ENCODE measurements at regions not wholly inside any gene's neighbourhood (a gene's known extent, or its start where the extent isn't known, plus 50 kb on each side); places are given as distances from the start of the nearest gene placed in this dataset.

DNA sequence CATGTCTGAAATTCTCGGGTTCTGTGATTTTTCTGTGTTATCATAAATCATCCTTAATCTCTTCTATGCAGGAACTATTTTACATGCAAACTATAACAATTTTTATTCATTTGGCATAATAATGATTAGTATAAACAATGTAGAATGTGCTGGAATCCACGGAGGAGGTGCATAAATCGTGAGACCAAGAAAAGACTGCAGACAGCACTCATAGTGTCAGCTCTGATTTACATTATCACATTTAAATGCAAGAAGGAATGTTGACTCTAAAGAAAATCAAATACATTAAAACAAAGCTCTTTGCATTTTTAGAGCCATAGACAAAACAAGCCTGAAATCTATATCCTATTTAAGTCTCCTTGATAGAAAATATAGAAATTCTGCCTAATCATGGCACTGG, 501.7 kb upstream of the STXBP6 start:
- H3K4me3 ChIP-seq: no peak overlapping the region
- no peaks in the 10 kb centered on the region for H3K4me1 ChIP-seq
- ATAC-seq (no peak), DNase-seq (ENCODE audit: low read depth in 1 of 2, low spot score in 1 of 2) (no peak), FAIRE-seq (no peak)
- no peaks in the 10 kb centered on the region for H3K9me3 ChIP-seq
- ChIA-PET POLR2A (no interaction called here), CTCF (no interaction called here)
- no peak overlapping the region for H3K4me2 ChIP-seq
- no peak for TF ChIP-seq JUNB (IDR thresholded peaks at IDR 0.05)
- no peak for TF ChIP-seq EP300 (IDR thresholded peaks at IDR 0.05)
- no peak for TF ChIP-seq RAD21 (conservative IDR thresholded peaks at IDR 0.05 in 1 of 2, IDR thresholded peaks at IDR 0.05 in 1 of 2)
- no peak for TF ChIP-seq MAX (IDR thresholded peaks at IDR 0.05)
- TF ChIP-seq, protein P1, sequence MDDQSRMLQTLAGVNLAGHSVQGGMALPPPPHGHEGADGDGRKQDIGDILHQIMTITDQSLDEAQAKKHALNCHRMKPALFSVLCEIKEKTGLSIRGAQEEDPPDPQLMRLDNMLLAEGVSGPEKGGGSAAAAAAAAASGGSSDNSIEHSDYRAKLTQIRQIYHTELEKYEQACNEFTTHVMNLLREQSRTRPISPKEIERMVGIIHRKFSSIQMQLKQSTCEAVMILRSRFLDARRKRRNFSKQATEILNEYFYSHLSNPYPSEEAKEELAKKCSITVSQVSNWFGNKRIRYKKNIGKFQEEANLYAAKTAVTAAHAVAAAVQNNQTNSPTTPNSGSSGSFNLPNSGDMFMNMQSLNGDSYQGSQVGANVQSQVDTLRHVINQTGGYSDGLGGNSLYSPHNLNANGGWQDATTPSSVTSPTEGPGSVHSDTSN (IDR thresholded peaks at IDR 0.05): no peak
- no peak for TF ChIP-seq MYC (IDR thresholded peaks at IDR 0.05; ENCODE audit: borderline replicate concordance, low read length)
- TF ChIP-seq FOSL2 (IDR thresholded peaks at IDR 0.05): no peak
- TF ChIP-seq FOSL2 (CRISPR knock-in tag; IDR thresholded peaks at IDR 0.05): no peak
- no peak for TF ChIP-seq ELK1 (IDR thresholded peaks at IDR 0.05; ENCODE audit: low read depth, low read length)
- no peak for TF ChIP-seq POLR2A (IDR thresholded peaks at IDR 0.05; ENCODE audit: low read length)
- no peak for TF ChIP-seq HOXB13 (CRISPR knock-in tag; IDR thresholded peaks at IDR 0.05; ENCODE audit: low read depth)
- H3K27ac ChIP-seq: no peak overlapping the region
- 1% methylated on average over 3 of the region's 3 CpGs for WGBS (ENCODE audit: missing lambda C conversion rate)

- Histone ChIP-seq H3K9me3 (no peaks in the 10 kb centered on the region), H3K27ac (no peak overlapping the region), H3K4me2 (no peak overlapping the region), H3K4me1 (no peaks in the 10 kb centered on the region), H3K4me3 (no peak overlapping the region)
- FAIRE-seq (no peak), ATAC-seq (no peak), DNase-seq (ENCODE audit: low read depth in 1 of 2, low spot score in 1 of 2) (no peak)
- 0% methylated on average over 2 of the region's 2 CpGs for WGBS (ENCODE audit: missing lambda C conversion rate)
- POLR2A ChIA-PET: no interaction called here
- TF ChIP-seq FOSB (CRISPR knock-in tag; IDR thresholded peaks at IDR 0.05): no peak
- no peak for TF ChIP-seq HOXB13 (CRISPR knock-in tag; IDR thresholded peaks at IDR 0.05; ENCODE audit: low read depth)
- no peak for TF ChIP-seq NPAS2 (CRISPR knock-in tag; IDR thresholded peaks at IDR 0.05; ENCODE audit: borderline replicate concordance)
- no peak for TF ChIP-seq BHLHE40 (IDR thresholded peaks at IDR 0.05; ENCODE audit: low read depth, low read length)
- no peak for TF ChIP-seq EP300 (IDR thresholded peaks at IDR 0.05)
- TF ChIP-seq RCOR1 (IDR thresholded peaks at IDR 0.05; ENCODE audit: low read depth, low read length): no peak
- TF ChIP-seq JUNB (IDR thresholded peaks at IDR 0.05): no peak
- TF ChIP-seq HDAC2 (IDR thresholded peaks at IDR 0.05): no peak
- TF ChIP-seq NFE2L2 (conservative IDR thresholded peaks at IDR 0.05; ENCODE audit: low read length): no peak
- TF ChIP-seq EHMT2 (IDR thresholded peaks at IDR 0.05; ENCODE audit: low read depth): no peak
- TF ChIP-seq MAX (IDR thresholded peaks at IDR 0.05): no peak
- TF ChIP-seq, protein P2, sequence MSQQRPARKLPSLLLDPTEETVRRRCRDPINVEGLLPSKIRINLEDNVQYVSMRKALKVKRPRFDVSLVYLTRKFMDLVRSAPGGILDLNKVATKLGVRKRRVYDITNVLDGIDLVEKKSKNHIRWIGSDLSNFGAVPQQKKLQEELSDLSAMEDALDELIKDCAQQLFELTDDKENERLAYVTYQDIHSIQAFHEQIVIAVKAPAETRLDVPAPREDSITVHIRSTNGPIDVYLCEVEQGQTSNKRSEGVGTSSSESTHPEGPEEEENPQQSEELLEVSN (IDR thresholded peaks at IDR 0.05; ENCODE audit: borderline replicate concordance, low read depth): no peak
- TF ChIP-seq POLR2AphosphoS2 (conservative IDR thresholded peaks at IDR 0.05; ENCODE audit: low read length): no peak
- TF ChIP-seq MYC (IDR thresholded peaks at IDR 0.05; ENCODE audit: borderline replicate concordance, low read length): no peak
- TF ChIP-seq, protein P3, sequence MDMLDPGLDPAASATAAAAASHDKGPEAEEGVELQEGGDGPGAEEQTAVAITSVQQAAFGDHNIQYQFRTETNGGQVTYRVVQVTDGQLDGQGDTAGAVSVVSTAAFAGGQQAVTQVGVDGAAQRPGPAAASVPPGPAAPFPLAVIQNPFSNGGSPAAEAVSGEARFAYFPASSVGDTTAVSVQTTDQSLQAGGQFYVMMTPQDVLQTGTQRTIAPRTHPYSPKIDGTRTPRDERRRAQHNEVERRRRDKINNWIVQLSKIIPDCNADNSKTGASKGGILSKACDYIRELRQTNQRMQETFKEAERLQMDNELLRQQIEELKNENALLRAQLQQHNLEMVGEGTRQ (IDR thresholded peaks at IDR 0.05): no peak
- no peak for TF ChIP-seq SMC3 (IDR thresholded peaks at IDR 0.05)
- no peak for TF ChIP-seq RARB (CRISPR knock-in tag; IDR thresholded peaks at IDR 0.05)
- TF ChIP-seq TP53 (CRISPR knock-in tag; IDR thresholded peaks at IDR 0.05): no peak
- TF ChIP-seq HOXB5 (CRISPR knock-in tag; IDR thresholded peaks at IDR 0.05): no peak
- TF ChIP-seq CHD2 (IDR thresholded peaks at IDR 0.05; ENCODE audit: low read length, partially characterized antibody): no peak
- CTCF ChIA-PET: no interaction called here
Observed at GRCh38 chr14:25546826-25547225, 496.9 kb upstream of the STXBP6 start.
